K562 (cell line): ENCODE measurements at regions not wholly inside any gene's neighbourhood (a gene's known extent, or its start where the extent isn't known, plus 50 kb on each side); places are given as distances from the start of the nearest gene placed in this dataset.

ENCODE experiments used
- ATAC-seq: fragments of 200-7000 bp; cut with Tn5 transposase; 3 replicates; pipeline ENCODE4 v1.9.1; 2020; ENCODE audit warnings: moderate library complexity
- BruUV-seq: library from RNA; stranded (reverse); fragments of 400-500 nt; replicated peaks from 2 replicates; lab custom pipeline; 2021; lab: Mats Ljungman, UMichigan
- CTCF ChIA-PET: fragments of 300-600 bp; formaldehyde crosslinking; extraction: SDS; loops from one replicate; lab custom pipeline; 2021; ENCODE audit warnings: low intra/inter-chr PET ratio; lab: Yijun Ruan, JAX
- POLR2A ChIA-PET: fragments of 300-600, 350-650 bp; sonication (Branson Sonifier 250); formaldehyde crosslinking; extraction: SDS; loops from one replicate; lab custom pipeline; 2021; ENCODE audit warnings: antibody characterized with exemption, inconsistent platforms; lab: Yijun Ruan, JAX
- DNase-seq, 4 experiments: peaks; one replicate each; pipeline versions ENCODE4 v3.0.0 to v3.0.0-alpha.2; 2011 to 2018; ENCODE audit warnings: low spot score in 3 of 4, mixed read lengths in 3 of 4; ENCODE audit errors: extremely low read depth in 1 of 4
- FAIRE-seq: peaks from 2 replicates; lab custom pipeline; 2011; peaks lifted over from hg19 to GRCh38; lab: Jason Lieb, UNC
- H2AFZ ChIP-seq: 2 replicates; pipeline ENCODE4 v1.6.0; 2011; ENCODE audit warnings: low read depth, low read length, control low read depth, inconsistent platforms
- H3K27ac ChIP-seq: fragments of 200-600 bp; 3 replicates; pipeline ENCODE4 v1.8.0; 2011; ENCODE audit warnings: low read depth, mild to moderate bottlenecking, control low read depth, inconsistent platforms, low read length, moderate library complexity, mixed read lengths; ENCODE audit errors: extremely low read depth
- H3K27me3 ChIP-seq, 2 experiments: fragments of 300-600 bp in 1 of 2; 2 replicates in 1 of 2; 3 replicates in 1 of 2; pipeline versions ENCODE4 v1.6.0 to v1.8.0; 2011; ENCODE audit warnings: inconsistent platforms in 2 of 2, low read length in 2 of 2, mild to moderate bottlenecking in 1 of 2, mixed read lengths in 1 of 2, moderate library complexity in 1 of 2; ENCODE audit not compliant: control insufficient read depth in 2 of 2, insufficient read depth in 2 of 2
- H3K36me3 ChIP-seq: fragments of 300-600 bp; 3 replicates; pipeline ENCODE4 v1.8.0; 2011; ENCODE audit warnings: mild to moderate bottlenecking, low read length, inconsistent platforms; ENCODE audit not compliant: control insufficient read depth, insufficient read depth
- H3K4me1 ChIP-seq, 2 experiments: fragments of 200-600 bp in 1 of 2; replicated peaks in 1 of 2; 2 replicates in 1 of 2; 3 replicates in 1 of 2; pipeline versions ENCODE4 v1.5.1 to v1.8.0; 2011; ENCODE audit warnings: inconsistent platforms in 2 of 2, low read length in 2 of 2, mild to moderate bottlenecking in 1 of 2, mixed read lengths in 1 of 2, moderate library complexity in 1 of 2; ENCODE audit not compliant: control insufficient read depth in 2 of 2, insufficient read depth in 2 of 2
- H3K4me2 ChIP-seq: 2 replicates; pipeline ENCODE4 v1.6.1; 2011; ENCODE audit warnings: low read length, control low read depth, inconsistent platforms, mixed read lengths; ENCODE audit not compliant: insufficient read depth
- H3K4me3 ChIP-seq: fragments of 200-600 bp; sonication (generic), shearing (Covaris generic); 2 replicates; pipeline ENCODE4 v1.5.1; 2016; ENCODE audit warnings: control low read depth, inconsistent platforms
- H3K79me2 ChIP-seq: fragments of 200-600 bp; 3 replicates; pipeline ENCODE4 v1.8.0; 2011; ENCODE audit warnings: low read length, inconsistent platforms; ENCODE audit not compliant: control insufficient read depth, insufficient read depth
- H3K9ac ChIP-seq, 2 experiments: 2 replicates each; pipeline versions ENCODE4 v1.6.0 to v1.6.1; 2011; ENCODE audit warnings: low read depth in 2 of 2, low read length in 2 of 2, control low read depth in 1 of 2, inconsistent platforms in 1 of 2, mild to moderate bottlenecking in 1 of 2, mixed read lengths in 1 of 2; ENCODE audit not compliant: insufficient read depth in 1 of 2
- H3K9me1 ChIP-seq: one replicate; pipeline ENCODE4 v1.6.0; 2011; ENCODE audit warnings: inconsistent platforms, mild to moderate bottlenecking, low read length, moderate library complexity; ENCODE audit not compliant: control insufficient read depth, insufficient read depth
- H3K9me3 ChIP-seq: replicated peaks from 2 replicates; pipeline ENCODE4 v1.5.1; 2011; ENCODE audit warnings: low read depth, low read length, inconsistent platforms; ENCODE audit not compliant: control insufficient read depth, insufficient read depth
- H4K20me1 ChIP-seq: replicated peaks from 2 replicates; pipeline ENCODE4 v1.6.1; 2011; ENCODE audit warnings: low read length, inconsistent platforms, mixed read lengths; ENCODE audit not compliant: control insufficient read depth, insufficient read depth
- HIVEP1 ChIP-seq: fragments of 250-450 bp; sonication (Bioruptor Pico); IDR thresholded peaks from 2 replicates; pipeline ENCODE4 v1.4.0; 2020; ENCODE audit warnings: mild to moderate bottlenecking
- HNRNPUL1 ChIP-seq: fragments of 200-400 bp; formaldehyde crosslinking; IDR thresholded peaks from 2 replicates; pipeline ENCODE4 v1.6.1; 2017; ENCODE audit warnings: low read length
- KLF16 ChIP-seq: IDR thresholded peaks from 2 replicates; pipeline ENCODE4 v1.6.1; 2016; ENCODE audit warnings: antibody characterized with exemption
- MAFK ChIP-seq: IDR thresholded peaks from 2 replicates; pipeline ENCODE4 v1.6.1; 2011; ENCODE audit warnings: low read length, improper control_type of control experiment
- POLR3A ChIP-seq: IDR thresholded peaks from 2 replicates; pipeline ENCODE4 v1.6.1; 2011; ENCODE audit warnings: borderline replicate concordance, mild to moderate bottlenecking, moderate library complexity; ENCODE audit not compliant: insufficient read length, insufficient read depth; ENCODE audit errors: extremely low read depth
- PRMT5 ChIP-seq: sonication (generic); formaldehyde crosslinking; IDR thresholded peaks from 2 replicates; pipeline ENCODE4 v1.5.0; 2020; ENCODE audit warnings: missing genetic modification reagents
- XRCC5 ChIP-seq: fragments of 200-400 bp; formaldehyde crosslinking; IDR thresholded peaks from 2 replicates; pipeline ENCODE4 v1.6.1; 2017; ENCODE audit warnings: low read depth, mild to moderate bottlenecking, low read length
- ZC3H4 ChIP-seq: sonication (generic); formaldehyde crosslinking; IDR thresholded peaks from 2 replicates; pipeline ENCODE4 v1.9.0; 2021; ENCODE audit warnings: missing genetic modification reagents, borderline replicate concordance
- ZNF165 ChIP-seq: fragments of 250-450 bp; sonication (Bioruptor Pico); IDR thresholded peaks from 2 replicates; pipeline ENCODE4 v1.4.0; 2020; ENCODE audit warnings: borderline replicate concordance
- ZNF316 ChIP-seq: fragments of 450-650 bp; IDR thresholded peaks from 2 replicates; pipeline ENCODE4 v1.6.1; 2016
- ZNF444 ChIP-seq: fragments of 250-450 bp; sonication (Bioruptor Pico); IDR thresholded peaks from 2 replicates; pipeline ENCODE4 v1.4.0; 2020; ENCODE audit warnings: mild to moderate bottlenecking, moderate library complexity
- WGBS: fragments of 100-300 bp; shearing (Covaris generic); methylation state at CpG from one replicate; pipeline ENCODE4 v1.1.6; 2016; ENCODE audit warnings: low coverage, mixed read lengths; ENCODE audit not compliant: insufficient coverage; ENCODE audit errors: missing lambda C conversion rate; 5-methylcytosine and 5-hydroxymethylcytosine counted together
- in situ Hi-C: fragments of 300-500 bp; cut with MboI; formaldehyde crosslinking; loops from 4 replicates; pipeline ENCODE4 v1.15.0; 2018; ENCODE audit warnings: inconsistent platforms, mixed read lengths
- intact Hi-C: fragments of 100-400 bp; cut with micrococcal nuclease; formaldehyde crosslinking; loops from 2 replicates; pipeline ENCODE4 v1.14.2; 2022
- TF ChIP-seq, protein P1 (sequence below): sonication (generic); formaldehyde crosslinking; IDR thresholded peaks from 2 replicates; pipeline ENCODE4 v1.4.0; 2020; ENCODE audit warnings: mild to moderate bottlenecking, missing genetic modification reagents

DNA sequence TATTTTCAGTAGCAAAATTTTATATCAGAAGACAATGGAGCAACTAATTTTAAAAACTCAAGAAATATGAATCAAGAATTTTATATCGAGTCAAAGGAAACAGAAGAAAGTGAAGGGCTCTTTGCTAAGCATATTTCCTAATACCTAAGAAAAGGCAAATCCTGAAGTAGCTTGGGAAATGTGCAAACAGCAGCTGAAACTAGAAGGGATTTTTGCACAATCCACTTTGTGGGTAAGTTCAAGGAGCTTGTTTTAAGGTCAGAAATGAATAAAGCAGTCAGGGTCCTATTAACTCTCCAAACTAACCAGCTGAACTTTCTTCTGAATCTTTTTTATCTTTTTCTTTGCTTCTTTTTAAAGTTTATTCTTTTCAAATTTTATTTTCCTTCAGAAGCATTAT is 500.9 kb upstream of the CXorf51A start:
- H3K79me2 ChIP-seq: no peaks in the 10 kb centered on the region
- FAIRE-seq (no peak), DNase-seq (no peak), ATAC-seq (no peak)
- H3K36me3 ChIP-seq: no peaks in the 10 kb centered on the region
- H3K27me3 ChIP-seq: no peaks in the 10 kb centered on the region
- no peak overlapping the region for H2AFZ ChIP-seq
- H3K4me1 ChIP-seq: no peaks in the 10 kb centered on the region
- no peak overlapping the region for H3K4me3 ChIP-seq
- no peak overlapping the region for H3K27ac ChIP-seq
- POLR2A ChIA-PET: no interaction called here
- H3K9me1 ChIP-seq: no peaks in the 10 kb centered on the region
- BruUV-seq: no TSS peak
- H3K4me2 ChIP-seq: no peak overlapping the region
- CTCF ChIA-PET: no interaction called here
- intact Hi-C loops: no loop called here
- no peak for TF ChIP-seq ZC3H4 (CRISPR knock-in tag)
- TF ChIP-seq PRMT5 (CRISPR knock-in tag): no peak
- TF ChIP-seq POLR3A: no peak
- TF ChIP-seq, protein P1, sequence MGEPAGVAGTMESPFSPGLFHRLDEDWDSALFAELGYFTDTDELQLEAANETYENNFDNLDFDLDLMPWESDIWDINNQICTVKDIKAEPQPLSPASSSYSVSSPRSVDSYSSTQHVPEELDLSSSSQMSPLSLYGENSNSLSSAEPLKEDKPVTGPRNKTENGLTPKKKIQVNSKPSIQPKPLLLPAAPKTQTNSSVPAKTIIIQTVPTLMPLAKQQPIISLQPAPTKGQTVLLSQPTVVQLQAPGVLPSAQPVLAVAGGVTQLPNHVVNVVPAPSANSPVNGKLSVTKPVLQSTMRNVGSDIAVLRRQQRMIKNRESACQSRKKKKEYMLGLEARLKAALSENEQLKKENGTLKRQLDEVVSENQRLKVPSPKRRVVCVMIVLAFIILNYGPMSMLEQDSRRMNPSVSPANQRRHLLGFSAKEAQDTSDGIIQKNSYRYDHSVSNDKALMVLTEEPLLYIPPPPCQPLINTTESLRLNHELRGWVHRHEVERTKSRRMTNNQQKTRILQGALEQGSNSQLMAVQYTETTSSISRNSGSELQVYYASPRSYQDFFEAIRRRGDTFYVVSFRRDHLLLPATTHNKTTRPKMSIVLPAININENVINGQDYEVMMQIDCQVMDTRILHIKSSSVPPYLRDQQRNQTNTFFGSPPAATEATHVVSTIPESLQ (CRISPR knock-in tag): no peak
- TF ChIP-seq ZNF165: no peak
- TF ChIP-seq HIVEP1: no peak
- TF ChIP-seq HNRNPUL1: no peak
- TF ChIP-seq MAFK: no peak
- no peak for TF ChIP-seq ZNF316
- TF ChIP-seq KLF16: no peak
- TF ChIP-seq ZNF444 (CRISPR knock-in tag): no peak
- no peak for TF ChIP-seq XRCC5
- H3K9me3 ChIP-seq: no peaks in the 10 kb centered on the region
- in situ Hi-C loops: no loop called here
- 0% methylated on average over 1 of the region's 1 CpG for WGBS
- no peak overlapping the region for H3K9ac ChIP-seq
- no peaks in the 10 kb centered on the region for H4K20me1 ChIP-seq
